NCI-H1092 (cell line): ENCODE measurements at regions not wholly inside any gene's neighbourhood (a gene's known extent, or its start where the extent isn't known, plus 50 kb on each side); places are given as distances from the start of the nearest gene placed in this dataset.

Source experiments
- DNase-seq: peaks from one replicate; lab custom pipeline; 2025; lab: John Stamatoyannopoulos, UW

DNA sequence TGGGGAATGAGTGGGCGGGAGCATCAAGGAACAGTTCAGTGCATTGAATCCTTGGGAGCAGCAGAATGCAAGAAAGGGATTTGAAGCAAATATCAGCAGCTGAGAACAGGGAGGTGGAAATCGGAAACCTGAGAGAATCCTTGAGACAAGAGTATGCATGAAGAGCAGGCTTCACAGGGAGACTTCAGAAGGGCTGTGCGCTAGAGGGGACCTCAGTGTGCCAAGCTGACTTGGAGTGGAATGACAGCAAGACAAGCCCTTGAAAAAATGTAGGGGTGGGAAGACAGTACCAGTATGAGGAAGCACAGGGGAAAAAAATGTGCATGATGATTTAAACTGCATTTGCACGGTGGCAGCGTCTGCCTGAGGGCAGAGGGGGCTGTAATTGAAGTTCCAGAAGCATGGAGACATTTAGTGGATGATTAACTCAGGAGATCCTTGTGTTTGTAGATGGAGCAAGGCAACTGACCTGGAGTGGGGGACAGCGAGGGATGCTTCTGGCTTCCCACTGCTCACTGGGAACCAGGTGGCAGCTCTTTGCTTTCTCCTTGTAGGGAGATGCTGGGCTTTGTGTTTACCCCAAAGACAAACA, 204.9 kb upstream of the PLET1 start:
- no peak for DNase-seq

DNA sequence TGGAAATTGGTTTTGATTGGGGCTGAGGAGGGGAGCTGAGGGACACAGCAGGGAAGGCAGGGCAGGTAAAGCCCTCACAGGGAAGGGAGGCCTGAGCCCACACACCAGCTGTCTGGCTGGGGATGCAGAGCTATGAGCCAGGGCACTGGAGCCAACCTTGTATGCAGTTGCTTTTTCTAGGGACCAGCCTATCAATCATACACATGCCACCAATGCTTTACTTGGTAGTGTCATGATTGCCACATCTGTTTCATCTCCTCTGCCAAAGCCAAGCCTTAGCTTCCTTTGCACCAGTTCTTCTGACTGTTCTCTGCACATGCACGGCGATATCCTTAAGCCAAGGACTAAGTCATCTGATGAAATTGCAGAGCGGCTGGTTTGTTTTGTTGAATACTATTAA, 207.1 kb upstream of the PLET1 start:
- DNase-seq, result no peak

- no peak for DNase-seq
Observed at GRCh38 chr11:112469376-112469775, 208.7 kb upstream of the PLET1 start.

GRCh38 chr11:112470355-112470754, 209.7 kb upstream of the PLET1 start:
- DNase-seq, result no peak

DNA sequence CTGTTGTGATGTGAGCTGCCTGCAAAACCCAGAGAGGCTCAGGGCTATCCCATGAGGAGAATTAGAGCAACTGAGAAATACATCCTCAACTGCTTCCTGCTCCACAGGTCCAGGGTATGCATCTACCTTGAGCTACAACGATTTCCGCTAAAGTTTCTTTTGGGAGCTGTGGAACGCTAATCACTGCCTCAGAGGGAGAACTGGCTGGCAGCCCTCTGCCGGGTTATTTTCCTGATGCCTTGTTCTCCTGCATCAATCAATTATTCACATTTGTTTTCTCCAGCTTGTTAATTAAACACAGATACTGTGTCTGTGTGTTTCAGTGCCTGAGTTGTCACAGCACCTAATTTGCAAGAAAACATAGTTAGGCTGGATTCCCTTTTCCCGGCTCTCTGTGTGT, 211.1 kb upstream of the PLET1 start:
- no peak for DNase-seq

DNA sequence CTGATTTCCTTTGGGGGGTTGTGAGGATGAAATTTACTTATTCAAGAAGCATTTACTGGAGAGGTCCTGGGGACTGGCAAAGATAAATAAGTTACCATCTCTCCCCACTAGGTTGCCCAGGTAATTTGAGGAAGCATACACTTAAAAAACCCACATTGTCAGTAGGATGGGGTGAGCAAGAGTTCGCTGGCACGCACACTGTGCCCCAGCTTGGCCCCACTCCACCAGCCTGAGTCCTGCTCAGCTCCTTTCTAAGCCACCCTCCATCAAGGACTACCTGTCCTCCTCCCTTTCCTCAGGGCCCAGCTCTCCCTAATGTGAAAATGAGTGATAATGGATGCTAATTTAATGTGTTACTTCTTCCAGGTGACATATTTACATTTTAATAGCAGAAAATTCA, 216.5 kb upstream of the PLET1 start:
- DNase-seq, result no peak

- DNase-seq, result no peak
Observed at GRCh38 chr11:112477581-112478317, 217.1 kb upstream of the PLET1 start.

GRCh38 chr11:112478806-112479205, 218.1 kb upstream of the PLET1 start:
- no peak for DNase-seq

GRCh38 chr11:112481431-112481830, 220.8 kb upstream of the PLET1 start:
- DNase-seq, result no peak

- no peak for DNase-seq
Observed at GRCh38 chr11:112481893-112482292, 221.2 kb upstream of the PLET1 start.

GRCh38 chr11:112485280-112485679, 224.6 kb upstream of the PLET1 start:
- no peak for DNase-seq

- no peak for DNase-seq
Observed at GRCh38 chr11:112497826-112498225, 237.2 kb upstream of the PLET1 start.

- no peak for DNase-seq
Observed at GRCh38 chr11:112498701-112499100, 238.0 kb upstream of the PLET1 start.

DNA sequence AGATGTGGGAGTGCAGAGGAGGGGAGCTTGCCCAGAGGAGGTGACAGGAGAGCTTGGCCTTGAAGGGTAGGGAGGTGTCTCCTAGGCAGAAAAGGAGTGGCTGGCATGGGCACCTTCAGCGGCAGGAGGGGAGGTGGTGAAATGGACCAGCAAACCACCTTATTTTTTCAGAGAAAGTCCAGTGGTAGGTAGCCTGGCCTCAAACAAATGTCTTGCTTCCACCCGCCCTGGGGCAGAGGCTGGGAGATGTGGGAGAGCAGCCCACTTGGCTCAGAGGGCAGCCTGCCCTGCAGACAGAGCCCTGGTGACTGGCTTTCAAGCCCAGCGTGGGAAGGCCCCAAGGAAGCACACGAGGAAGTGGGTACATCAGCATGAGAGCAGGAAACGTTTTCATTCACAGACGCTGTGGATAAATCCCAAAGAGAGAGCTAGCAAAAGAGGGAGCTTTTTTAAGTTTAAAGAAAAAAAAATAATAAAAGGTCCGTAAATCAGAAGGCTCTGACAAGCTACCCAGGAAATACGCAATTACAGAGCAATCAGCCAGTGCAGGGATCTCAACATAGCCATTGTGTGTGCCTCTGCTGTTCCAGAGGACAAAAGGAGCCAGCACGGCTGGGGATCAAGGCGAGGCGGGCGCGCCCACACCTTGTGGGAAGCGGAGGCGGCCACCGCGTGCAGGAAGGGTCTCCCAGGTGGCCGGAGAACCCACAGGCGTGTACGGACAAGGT, 238.7 kb upstream of the PLET1 start:
- DNase-seq, result no peak

- DNase-seq, result no peak
Observed at GRCh38 chr11:112499881-112500204, 239.2 kb upstream of the PLET1 start.

DNA sequence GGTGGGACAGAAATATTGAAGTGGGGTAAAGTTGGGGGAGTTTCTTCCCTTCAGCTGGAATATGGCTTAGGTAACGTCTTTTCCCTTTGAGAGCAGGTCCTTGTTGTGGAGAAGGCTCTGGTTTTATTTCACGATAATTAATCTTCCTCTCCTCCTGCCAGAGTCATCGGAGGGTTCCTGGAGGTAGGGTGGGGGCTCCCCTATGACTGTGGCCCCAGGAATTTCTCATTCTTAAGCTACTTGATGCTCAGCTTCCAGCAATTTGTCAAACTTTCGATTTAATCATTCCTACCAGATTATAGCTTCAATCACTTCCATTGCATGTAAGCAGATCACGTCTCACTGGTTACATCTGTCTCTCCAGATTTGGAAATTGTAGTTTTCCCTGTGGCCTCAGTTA, 242.8 kb upstream of the PLET1 start:
- no peak for DNase-seq

DNA sequence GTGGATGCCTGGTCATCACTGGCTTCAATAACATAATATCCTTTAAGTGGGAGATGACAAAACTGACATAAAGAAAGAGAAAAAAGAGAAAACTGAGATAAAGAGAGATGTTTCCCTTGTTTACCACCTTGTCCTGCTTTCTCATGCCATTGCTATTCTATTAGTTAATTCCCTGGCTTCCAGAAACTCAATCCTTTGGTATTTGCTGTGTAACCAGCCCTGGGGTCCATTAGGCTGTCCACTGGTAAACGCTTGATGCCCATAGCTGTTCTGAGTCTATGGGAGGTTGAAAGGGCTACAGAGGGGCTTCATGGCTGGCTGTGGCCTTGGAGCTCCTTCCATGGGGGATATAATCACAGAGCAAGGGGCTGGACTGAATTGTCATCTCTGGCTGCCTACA, 243.4 kb upstream of the PLET1 start:
- DNase-seq, result no peak

DNA sequence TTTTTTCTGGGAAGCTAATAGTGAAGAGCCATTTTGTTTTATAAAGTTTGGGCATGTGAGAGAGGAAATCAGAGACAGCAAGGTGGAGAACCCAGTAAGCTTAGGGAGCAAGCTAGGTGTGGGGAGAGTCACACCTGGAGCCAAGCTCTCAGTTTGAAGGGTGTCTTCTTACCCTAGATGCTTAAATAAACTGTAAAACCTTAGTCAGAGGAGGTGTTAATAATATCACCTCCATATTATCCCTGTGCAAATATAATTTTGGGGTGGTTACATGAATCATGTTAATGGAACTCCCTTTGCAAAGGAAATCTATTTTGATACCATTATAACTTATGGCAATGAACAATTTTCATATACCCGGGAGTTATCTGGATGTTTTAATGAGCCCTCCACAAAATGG, 246.2 kb upstream of the PLET1 start:
- no peak for DNase-seq

DNA sequence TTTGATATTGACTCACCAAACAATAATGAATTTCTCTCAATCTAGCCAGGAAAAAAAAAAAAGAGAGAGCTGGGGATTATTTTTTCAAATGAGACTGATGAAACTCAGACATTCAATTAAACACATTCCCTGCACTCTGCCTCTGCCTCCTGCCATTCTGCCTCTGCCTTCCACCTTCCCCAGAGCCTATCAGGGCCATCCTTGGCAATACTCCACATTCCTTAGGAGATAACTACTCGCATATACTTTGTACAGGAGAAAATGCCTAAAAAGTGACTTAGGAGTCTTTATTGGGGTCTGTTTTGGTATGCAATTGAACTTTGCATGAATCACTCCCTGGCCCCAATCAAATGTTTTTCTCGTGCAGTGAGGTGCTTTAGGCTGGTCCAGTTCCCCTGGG, 246.6 kb upstream of the PLET1 start:
- DNase-seq, result no peak

DNA sequence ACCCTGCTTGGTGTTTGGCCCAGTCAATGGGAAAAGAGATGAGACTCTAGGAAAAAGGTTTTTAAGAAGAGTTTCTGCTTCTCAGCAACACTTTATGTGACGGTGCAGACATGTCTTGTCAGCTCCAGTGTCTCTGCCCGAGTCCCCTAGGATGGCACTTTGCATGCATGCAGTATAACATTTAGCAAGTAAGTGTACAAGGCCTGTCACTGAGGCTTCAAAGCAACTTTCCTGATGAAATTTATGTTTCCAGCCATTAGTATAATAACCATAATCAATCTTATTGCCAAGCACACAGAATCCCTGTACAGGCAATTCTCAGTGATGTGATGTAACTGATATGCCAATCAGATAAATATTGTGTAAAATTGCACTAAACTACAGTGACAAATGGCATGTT, 248.1 kb upstream of the PLET1 start:
- no peak for DNase-seq

GRCh38 chr11:112509300-112509699, 248.6 kb upstream of the PLET1 start:
- DNase-seq, result no peak

DNA sequence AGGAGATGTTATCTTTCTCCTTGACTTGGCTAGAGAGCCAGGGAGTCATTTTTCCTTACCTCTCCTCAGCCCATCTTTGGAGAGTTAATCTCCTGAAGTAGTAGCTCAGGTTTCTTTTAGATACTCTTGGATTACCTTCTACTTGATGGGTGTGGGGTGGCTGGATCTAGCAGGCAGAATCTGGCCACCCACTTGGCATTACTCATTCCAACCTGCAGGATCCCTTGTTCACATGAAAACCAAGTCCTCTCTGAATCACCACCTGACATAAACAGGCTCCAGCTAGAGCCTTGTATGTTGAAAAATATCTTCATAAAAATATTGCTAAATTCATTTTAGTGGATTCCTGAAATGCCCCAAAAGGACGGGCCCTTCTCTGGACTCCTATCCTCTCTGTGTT, 250.6 kb upstream of the PLET1 start:
- DNase-seq, result no peak

DNA sequence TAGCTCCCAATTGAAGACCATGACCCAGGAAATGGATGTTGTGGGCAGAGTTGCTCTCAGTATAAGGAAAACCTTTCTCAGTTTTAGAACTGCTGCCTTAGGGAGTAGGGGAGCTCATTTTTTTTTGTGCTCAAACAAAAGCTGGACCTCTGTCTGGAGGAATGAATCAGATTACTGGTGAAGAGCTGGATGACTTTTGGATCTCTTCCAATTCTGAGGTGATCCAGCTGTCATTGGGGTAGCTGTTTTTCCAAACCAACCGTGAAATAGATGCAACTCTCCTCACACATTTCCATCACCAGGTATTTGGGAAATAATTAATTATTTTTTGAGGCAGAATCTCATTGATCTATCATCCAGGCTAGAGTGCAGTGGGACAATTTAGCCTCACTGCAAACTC, 251.3 kb upstream of the PLET1 start:
- DNase-seq, result no peak

GRCh38 chr11:112513417-112513816, 252.8 kb upstream of the PLET1 start:
- DNase-seq, result no peak
